ENCODE measurements at regions not wholly inside any gene's neighbourhood (a gene's known extent, or its start where the extent isn't known, plus 50 kb on each side); places are given as distances from the start of the nearest gene placed in this dataset.

GRCh38 chr6:165742047-165742446 lies 79.0 kb upstream of the PDE10A start:
- DNase-seq, result no peak

- no peak for DNase-seq
Measured at GRCh38 chr6:165737396-165737795, 74.4 kb upstream of the PDE10A start.

- no peak for DNase-seq
Measured at GRCh38 chr6:165735065-165735464, 72.0 kb upstream of the PDE10A start.

- no peak for DNase-seq
Measured at GRCh38 chr6:165733489-165733791, 70.4 kb upstream of the PDE10A start.

- no peak for DNase-seq
Measured at GRCh38 chr6:165732696-165733488, 69.9 kb upstream of the PDE10A start.

GRCh38 chr6:165729307-165729936 lies 66.4 kb upstream of the PDE10A start:
- peak; percentile 31 for DNase-seq

- DNase-seq, result no peak
Measured at GRCh38 chr6:165728216-165728615, 65.2 kb upstream of the PDE10A start.

- DNase-seq, result no peak
Measured at GRCh38 chr6:165726965-165727381, 63.9 kb upstream of the PDE10A start.

- DNase-seq, result no peak
Measured at GRCh38 chr6:165726290-165726875, 63.3 kb upstream of the PDE10A start.

GRCh38 chr6:165725201-165725600 lies 62.2 kb upstream of the PDE10A start:
- DNase-seq, result no peak

GRCh38 chr6:165723326-165723725 lies 60.3 kb upstream of the PDE10A start:
- no peak for DNase-seq

- DNase-seq, result no peak
Measured at GRCh38 chr6:165722022-165722421, 59.0 kb upstream of the PDE10A start.

- DNase-seq, result no peak
Measured at GRCh38 chr6:165721356-165721755, 58.3 kb upstream of the PDE10A start.

GRCh38 chr6:165718491-165718891 lies 55.5 kb upstream of the PDE10A start:
- DNase-seq, result no peak

- no peak for DNase-seq
Measured at GRCh38 chr6:165717732-165718465, 54.9 kb upstream of the PDE10A start.

- DNase-seq, result no peak
Measured at GRCh38 chr6:165716886-165717285, 53.8 kb upstream of the PDE10A start.

GRCh38 chr6:165715428-165715827 lies 52.4 kb upstream of the PDE10A start:
- DNase-seq, result no peak

GRCh38 chr6:165714907-165715306 lies 51.9 kb upstream of the PDE10A start:
- no peak for DNase-seq

- no peak for DNase-seq
Measured at GRCh38 chr6:165713845-165714466, 50.9 kb upstream of the PDE10A start.

Data from KG1 (cell line).